ENCODE measurements at regions not wholly inside any gene's neighbourhood (a gene's known extent, or its start where the extent isn't known, plus 50 kb on each side); places are given as distances from the start of the nearest gene placed in this dataset.

DNA sequence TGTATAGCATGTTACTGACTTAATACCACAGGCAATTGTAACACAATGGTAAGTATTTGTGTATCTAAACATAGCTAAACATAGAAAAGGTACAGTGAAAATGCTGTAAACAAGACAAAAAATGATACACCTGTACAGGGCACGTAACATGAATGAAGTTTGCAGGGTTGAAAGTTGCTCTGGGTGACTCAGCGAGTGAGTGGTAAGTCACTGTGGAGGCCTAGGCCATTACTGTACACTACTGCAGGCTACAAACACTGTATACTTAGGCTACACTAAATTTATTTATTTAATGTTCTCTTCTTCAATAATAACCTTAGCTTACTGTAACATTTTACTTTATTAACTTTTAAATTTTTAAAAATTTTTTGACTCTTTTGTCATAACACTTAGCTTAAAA, 158.4 kb downstream of the IPO8 start:
- no peaks in the 10 kb centered on the region for H3K36me3 ChIP-seq (ENCODE audit: control insufficient read depth in 2 of 2, insufficient read depth in 1 of 2, low read length in 2 of 2)
- no peaks in the 10 kb centered on the region for H3K9me3 ChIP-seq (ENCODE audit: control insufficient read depth, insufficient read depth, low read depth, low read length)
- no peak overlapping the region for H3K27ac ChIP-seq (ENCODE audit: extremely low read depth, low read depth, low read length)
- no peaks in the 10 kb centered on the region for H3K4me1 ChIP-seq (ENCODE audit: control insufficient read depth, insufficient read depth, low read length)
- ChIA-PET CTCF (interaction anchor here (0.6 to 0.7 kb wide), 3 partner anchors 11 to 216 kb away, joined by 3 read pairs; no protein-coding TSS in a partner anchor), POLR2A (no interaction called here)
- TF ChIP-seq REPIN1 (tag by site-specific recombination; IDR thresholded peaks at IDR 0.05; ENCODE audit: low read depth) (no peak), ZNF133 (tag by site-specific recombination; IDR thresholded peaks at IDR 0.05) (no peak), ZBTB17 (tag by site-specific recombination; IDR thresholded peaks at IDR 0.05) (no peak), SCRT1 (tag by site-specific recombination; IDR thresholded peaks at IDR 0.05; ENCODE audit: borderline replicate concordance) (no peak)
- TF ChIP-seq, protein P1, sequence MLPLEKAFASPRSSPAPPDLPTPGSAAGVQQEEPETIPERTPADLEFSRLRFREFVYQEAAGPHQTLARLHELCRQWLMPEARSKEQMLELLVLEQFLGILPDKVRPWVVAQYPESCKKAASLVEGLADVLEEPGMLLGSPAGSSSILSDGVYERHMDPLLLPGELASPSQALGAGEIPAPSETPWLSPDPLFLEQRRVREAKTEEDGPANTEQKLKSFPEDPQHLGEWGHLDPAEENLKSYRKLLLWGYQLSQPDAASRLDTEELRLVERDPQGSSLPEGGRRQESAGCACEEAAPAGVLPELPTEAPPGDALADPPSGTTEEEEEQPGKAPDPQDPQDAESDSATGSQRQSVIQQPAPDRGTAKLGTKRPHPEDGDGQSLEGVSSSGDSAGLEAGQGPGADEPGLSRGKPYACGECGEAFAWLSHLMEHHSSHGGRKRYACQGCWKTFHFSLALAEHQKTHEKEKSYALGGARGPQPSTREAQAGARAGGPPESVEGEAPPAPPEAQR (tag by site-specific recombination; IDR thresholded peaks at IDR 0.05) = no peak
- TF ChIP-seq, protein P2, sequence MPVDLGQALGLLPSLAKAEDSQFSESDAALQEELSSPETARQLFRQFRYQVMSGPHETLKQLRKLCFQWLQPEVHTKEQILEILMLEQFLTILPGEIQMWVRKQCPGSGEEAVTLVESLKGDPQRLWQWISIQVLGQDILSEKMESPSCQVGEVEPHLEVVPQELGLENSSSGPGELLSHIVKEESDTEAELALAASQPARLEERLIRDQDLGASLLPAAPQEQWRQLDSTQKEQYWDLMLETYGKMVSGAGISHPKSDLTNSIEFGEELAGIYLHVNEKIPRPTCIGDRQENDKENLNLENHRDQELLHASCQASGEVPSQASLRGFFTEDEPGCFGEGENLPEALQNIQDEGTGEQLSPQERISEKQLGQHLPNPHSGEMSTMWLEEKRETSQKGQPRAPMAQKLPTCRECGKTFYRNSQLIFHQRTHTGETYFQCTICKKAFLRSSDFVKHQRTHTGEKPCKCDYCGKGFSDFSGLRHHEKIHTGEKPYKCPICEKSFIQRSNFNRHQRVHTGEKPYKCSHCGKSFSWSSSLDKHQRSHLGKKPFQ (tag by site-specific recombination; IDR thresholded peaks at IDR 0.05) = no peak
- H3K4me3 ChIP-seq (ENCODE audit: low read depth, low read length) = no peak overlapping the region

DNA sequence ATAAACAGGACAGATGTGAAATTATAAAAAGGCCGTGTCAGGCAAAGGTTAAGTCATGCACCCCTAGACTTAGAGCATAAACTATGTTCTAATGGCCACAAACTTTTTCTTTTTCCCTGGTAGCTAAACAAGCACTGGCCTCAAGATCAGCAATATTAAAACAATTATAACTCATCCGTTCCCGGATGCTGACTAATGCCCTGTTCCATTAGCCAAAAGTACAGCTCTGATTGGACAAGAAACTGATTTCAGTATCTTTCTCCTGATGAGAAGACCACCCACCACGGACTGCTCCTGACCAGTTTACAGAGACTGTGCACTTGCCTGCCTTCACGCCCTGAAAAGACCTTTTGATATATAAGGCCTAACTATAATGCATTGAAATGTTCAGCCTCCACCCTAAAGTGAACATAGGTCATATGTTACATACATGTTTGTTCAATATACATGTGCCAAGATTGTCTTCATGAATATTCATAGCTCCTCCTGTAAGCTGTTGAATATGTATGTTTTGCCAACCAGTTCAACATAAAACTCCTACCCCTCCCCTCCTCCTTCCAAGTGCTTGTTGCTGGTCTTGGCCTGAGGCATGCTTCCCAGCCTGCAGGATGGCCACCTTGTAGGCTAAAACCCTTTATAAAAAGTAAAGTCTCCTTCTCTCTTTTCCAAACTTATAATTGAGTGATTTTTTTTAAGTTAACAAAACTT, 162.0 kb downstream of the IPO8 start:
- TF ChIP-seq, protein P3, sequence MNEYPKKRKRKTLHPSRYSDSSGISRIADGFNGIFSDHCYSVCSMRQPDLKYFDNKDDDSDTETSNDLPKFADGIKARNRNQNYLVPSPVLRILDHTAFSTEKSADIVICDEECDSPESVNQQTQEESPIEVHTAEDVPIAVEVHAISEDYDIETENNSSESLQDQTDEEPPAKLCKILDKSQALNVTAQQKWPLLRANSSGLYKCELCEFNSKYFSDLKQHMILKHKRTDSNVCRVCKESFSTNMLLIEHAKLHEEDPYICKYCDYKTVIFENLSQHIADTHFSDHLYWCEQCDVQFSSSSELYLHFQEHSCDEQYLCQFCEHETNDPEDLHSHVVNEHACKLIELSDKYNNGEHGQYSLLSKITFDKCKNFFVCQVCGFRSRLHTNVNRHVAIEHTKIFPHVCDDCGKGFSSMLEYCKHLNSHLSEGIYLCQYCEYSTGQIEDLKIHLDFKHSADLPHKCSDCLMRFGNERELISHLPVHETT (tag by site-specific recombination; IDR thresholded peaks at IDR 0.05) = no peak
- TF ChIP-seq ZNF112 (tag by site-specific recombination; IDR thresholded peaks at IDR 0.05) (no peak), PRDM1 (tag by site-specific recombination; IDR thresholded peaks at IDR 0.05) (no peak), ZNF768 (tag by site-specific recombination; IDR thresholded peaks at IDR 0.05) (no peak), ZNF394 (tag by site-specific recombination; IDR thresholded peaks at IDR 0.05; ENCODE audit: borderline replicate concordance) (no peak), ZNF174 (tag by site-specific recombination; IDR thresholded peaks at IDR 0.05) (no peak), ZNF140 (tag by site-specific recombination; IDR thresholded peaks at IDR 0.05) (no peak), ZNF596 (tag by site-specific recombination; IDR thresholded peaks at IDR 0.05) (no peak), ZNF341 (tag by site-specific recombination; IDR thresholded peaks at IDR 0.05; ENCODE audit: low read depth) (no peak)
- TF ChIP-seq, protein P2 (tag by site-specific recombination; IDR thresholded peaks at IDR 0.05) = no peak
- TF ChIP-seq, protein P4, sequence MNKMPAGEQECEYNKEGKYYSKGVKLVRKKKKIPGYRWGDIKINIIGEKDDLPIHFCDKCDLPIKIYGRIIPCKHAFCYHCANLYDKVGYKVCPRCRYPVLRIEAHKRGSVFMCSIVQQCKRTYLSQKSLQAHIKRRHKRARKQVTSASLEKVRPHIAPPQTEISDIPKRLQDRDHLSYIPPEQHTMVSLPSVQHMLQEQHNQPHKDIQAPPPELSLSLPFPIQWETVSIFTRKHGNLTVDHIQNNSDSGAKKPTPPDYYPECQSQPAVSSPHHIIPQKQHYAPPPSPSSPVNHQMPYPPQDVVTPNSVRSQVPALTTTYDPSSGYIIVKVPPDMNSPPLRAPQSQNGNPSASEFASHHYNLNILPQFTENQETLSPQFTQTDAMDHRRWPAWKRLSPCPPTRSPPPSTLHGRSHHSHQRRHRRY (tag by site-specific recombination; IDR thresholded peaks at IDR 0.05) = no peak
- TF ChIP-seq, protein P5, sequence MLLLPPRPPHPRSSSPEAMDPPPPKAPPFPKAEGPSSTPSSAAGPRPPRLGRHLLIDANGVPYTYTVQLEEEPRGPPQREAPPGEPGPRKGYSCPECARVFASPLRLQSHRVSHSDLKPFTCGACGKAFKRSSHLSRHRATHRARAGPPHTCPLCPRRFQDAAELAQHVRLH (tag by site-specific recombination; IDR thresholded peaks at IDR 0.05) = no peak
- POLR2A ChIA-PET = no interaction called here
- H3K4me3 ChIP-seq (ENCODE audit: low read depth, low read length) = no peak overlapping the region
- CTCF ChIA-PET = no interaction called here
- no peaks in the 10 kb centered on the region for H3K36me3 ChIP-seq (ENCODE audit: control insufficient read depth in 2 of 2, insufficient read depth in 1 of 2, low read length in 2 of 2)
- no peak overlapping the region for H3K27ac ChIP-seq (ENCODE audit: extremely low read depth, low read depth, low read length)
- no peaks in the 10 kb centered on the region for H3K4me1 ChIP-seq (ENCODE audit: control insufficient read depth, insufficient read depth, low read length)
- H3K9me3 ChIP-seq (ENCODE audit: control insufficient read depth, insufficient read depth, low read depth, low read length) = no peaks in the 10 kb centered on the region

Data from HEK293 (cell line).